22Rv1 (cell line): ENCODE measurements at regions not wholly inside any gene's neighbourhood (a gene's known extent, or its start where the extent isn't known, plus 50 kb on each side); places are given as distances from the start of the nearest gene placed in this dataset.

Source experiments
- CTCF ChIP-seq: fragments of 450-650 bp; IDR thresholded peaks from 2 replicates; pipeline ENCODE4 v1.5.1; 2017; ENCODE audit warnings: mild to moderate bottlenecking
- ZFX ChIP-seq: fragments of 450-650 bp; IDR thresholded peaks from 2 replicates; pipeline ENCODE4 v1.6.1; 2017; ENCODE audit warnings: antibody characterized with exemption, borderline replicate concordance

DNA sequence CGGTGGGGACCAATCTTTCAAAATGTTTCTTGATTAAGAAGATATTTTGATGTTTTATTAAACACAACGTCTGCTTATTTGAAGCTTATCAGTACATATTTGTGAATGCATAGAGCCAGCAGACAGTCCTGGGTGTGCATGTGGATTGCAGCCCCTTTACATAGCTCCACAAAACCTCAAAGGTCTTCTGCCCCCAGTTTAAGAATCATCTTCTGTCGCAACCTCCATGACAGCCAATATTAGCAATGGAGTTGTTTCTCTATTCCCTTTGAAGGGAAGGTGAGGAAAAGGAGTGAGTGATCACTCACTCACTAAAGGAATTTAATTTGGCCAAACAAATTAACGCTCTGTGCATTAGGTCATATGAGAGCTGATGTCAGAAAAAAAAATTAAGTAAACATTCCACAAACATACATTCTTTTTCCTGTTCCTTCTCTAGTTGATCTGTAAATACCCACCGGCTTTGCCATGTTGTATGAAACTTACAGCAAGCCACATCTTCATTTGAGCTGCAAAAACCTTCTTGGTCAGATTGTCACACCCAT, 152.9 kb downstream of the SIM1 start:
- TF ChIP-seq CTCF (no peak), ZFX (no peak)
